ENCODE measurements at regions not wholly inside any gene's neighbourhood (a gene's known extent, or its start where the extent isn't known, plus 50 kb on each side); places are given as distances from the start of the nearest gene placed in this dataset.

- no peak for DNase-seq (ENCODE audit: low spot score)
These were observed 94.4 kb upstream of the FOXC1 start for GRCh38 chr6:1515280-1515679.

GRCh38 chr6:1515781-1516180, 93.9 kb upstream of the FOXC1 start:
- no peak for DNase-seq (ENCODE audit: low spot score)

GRCh38 chr6:1516742-1517520, 92.8 kb upstream of the FOXC1 start:
- DNase-seq (ENCODE audit: low spot score), result no peak

GRCh38 chr6:1518855-1519254, 90.9 kb upstream of the FOXC1 start:
- DNase-seq (ENCODE audit: low spot score), result no peak

GRCh38 chr6:1519597-1519996, 90.1 kb upstream of the FOXC1 start:
- DNase-seq (ENCODE audit: low spot score), result no peak

GRCh38 chr6:1522779-1523178, 86.9 kb upstream of the FOXC1 start:
- no peak for DNase-seq (ENCODE audit: low spot score)

- DNase-seq (ENCODE audit: low spot score), result no peak
These were observed 85.7 kb upstream of the FOXC1 start for GRCh38 chr6:1524040-1524480.

GRCh38 chr6:1525364-1526038, 84.2 kb upstream of the FOXC1 start:
- no peak for DNase-seq (ENCODE audit: low spot score)

GRCh38 chr6:1526398-1527072, 83.2 kb upstream of the FOXC1 start:
- no peak for DNase-seq (ENCODE audit: low spot score)

- no peak for DNase-seq (ENCODE audit: low spot score)
These were observed 82.7 kb upstream of the FOXC1 start for GRCh38 chr6:1527073-1527457.

- DNase-seq (ENCODE audit: low spot score), result no peak
These were observed 74.4 kb upstream of the FOXC1 start for GRCh38 chr6:1535295-1535694.

- no peak for DNase-seq (ENCODE audit: low spot score)
These were observed 72.9 kb upstream of the FOXC1 start for GRCh38 chr6:1536526-1537429.

GRCh38 chr6:1538369-1538768, 71.3 kb upstream of the FOXC1 start:
- no peak for DNase-seq (ENCODE audit: low spot score)

- DNase-seq (ENCODE audit: low spot score), result no peak
These were observed 70.8 kb upstream of the FOXC1 start for GRCh38 chr6:1538810-1539478.

GRCh38 chr6:1540864-1541521, 68.7 kb upstream of the FOXC1 start:
- no peak for DNase-seq (ENCODE audit: low spot score)

- DNase-seq (ENCODE audit: low spot score), result no peak
These were observed 67.4 kb upstream of the FOXC1 start for GRCh38 chr6:1542335-1542734.

GRCh38 chr6:1542764-1543163, 67.0 kb upstream of the FOXC1 start:
- DNase-seq (ENCODE audit: low spot score), result no peak

- DNase-seq (ENCODE audit: low spot score), result no peak
These were observed 65.7 kb upstream of the FOXC1 start for GRCh38 chr6:1544000-1544399.

- no peak for DNase-seq (ENCODE audit: low spot score)
These were observed 65.1 kb upstream of the FOXC1 start for GRCh38 chr6:1544603-1545002.

- no peak for DNase-seq (ENCODE audit: low spot score)
These were observed 64.1 kb upstream of the FOXC1 start for GRCh38 chr6:1545654-1546053.

GRCh38 chr6:1547785-1548184, 61.9 kb upstream of the FOXC1 start:
- no peak for DNase-seq (ENCODE audit: low spot score)

Measured in RKO (cell line).